Adipocyte (in vitro differentiated cells): ENCODE measurements at regions not wholly inside any gene's neighbourhood (a gene's known extent, or its start where the extent isn't known, plus 50 kb on each side); places are given as distances from the start of the nearest gene placed in this dataset.
A peak's percentile ranks its signal among the peaks of the same experiment; 100 is the strongest.

Source experiments
- DNase-seq: peaks from one replicate; pipeline ENCODE4 v3.0.0-alpha.2; 2015; ENCODE audit warnings: low read depth
- H3K27me3 ChIP-seq: replicated peaks from 2 replicates; pipeline ENCODE4 v1.7.0; 2013; ENCODE audit warnings: mild to moderate bottlenecking, low read length, moderate library complexity; ENCODE audit not compliant: control insufficient read depth, insufficient read depth
- H3K36me3 ChIP-seq: 2 replicates; pipeline ENCODE4 v1.7.0; 2013; ENCODE audit warnings: low read length, mild to moderate bottlenecking, moderate library complexity; ENCODE audit not compliant: control insufficient read depth, insufficient read depth, severe bottlenecking
- H3K4me1 ChIP-seq: 2 replicates; pipeline ENCODE4 v1.7.0; 2013; ENCODE audit warnings: mild to moderate bottlenecking, low read length, moderate library complexity; ENCODE audit not compliant: control insufficient read depth, insufficient read depth
- H3K4me3 ChIP-seq: 2 replicates; pipeline ENCODE4 v1.7.0; 2013; ENCODE audit warnings: mild to moderate bottlenecking, low read length, moderate library complexity
- H3K9ac ChIP-seq: 2 replicates; pipeline ENCODE4 v1.7.0; 2013; ENCODE audit warnings: mild to moderate bottlenecking, low read length, moderate library complexity
- H3K9me3 ChIP-seq: 2 replicates; pipeline ENCODE4 v1.7.0; 2013; ENCODE audit warnings: mild to moderate bottlenecking, low read length, moderate library complexity; ENCODE audit not compliant: control insufficient read depth

GRCh38 chrX:10070714-10071436 is 85.9 kb upstream of the CLCN4 start:
- Histone ChIP-seq H3K27me3 (no peaks in the 10 kb centered on the region), H3K9ac (no peak overlapping the region), H3K9me3 (no peaks in the 10 kb centered on the region), H3K4me3 (no peak overlapping the region), H3K4me1 (no peaks in the 10 kb centered on the region), H3K36me3 (peaks cover 5% of the 10 kb centered on the region)
- DNase-seq = no peak

- peak; percentile 17 for DNase-seq
- no peaks in the 10 kb centered on the region for H3K27me3 ChIP-seq
- peaks cover 5% of the 10 kb centered on the region for H3K36me3 ChIP-seq
- H3K9ac ChIP-seq = no peak overlapping the region
- H3K9me3 ChIP-seq = no peaks in the 10 kb centered on the region
- H3K4me1 ChIP-seq = no peaks in the 10 kb centered on the region
- H3K4me3 ChIP-seq = no peak overlapping the region
Measured at GRCh38 chrX:10071451-10072144, 85.2 kb upstream of the CLCN4 start.

- DNase-seq = no peak
- H3K27me3 ChIP-seq = no peaks in the 10 kb centered on the region
Measured at GRCh38 chrX:10072786-10073568, 83.8 kb upstream of the CLCN4 start.

GRCh38 chrX:10073671-10074070 is 83.1 kb upstream of the CLCN4 start:
- Histone ChIP-seq H3K27me3 (no peaks in the 10 kb centered on the region), H3K9me3 (no peaks in the 10 kb centered on the region), H3K9ac (no peak overlapping the region), H3K4me1 (no peaks in the 10 kb centered on the region), H3K4me3 (no peak overlapping the region), H3K36me3 (no peaks in the 10 kb centered on the region)
- DNase-seq = no peak

More at GRCh38 chrX:10072786-10073568, 83.8 kb upstream of the CLCN4 start:
- H3K36me3 ChIP-seq = peaks cover 5% of the 10 kb centered on the region
- H3K4me1 ChIP-seq = no peaks in the 10 kb centered on the region
- H3K9me3 ChIP-seq = no peaks in the 10 kb centered on the region
- no peak overlapping the region for H3K4me3 ChIP-seq
- no peak overlapping the region for H3K9ac ChIP-seq

GRCh38 chrX:10074241-10074941 is 82.4 kb upstream of the CLCN4 start:
- DNase-seq = no peak
- Histone ChIP-seq H3K9ac (no peak overlapping the region), H3K4me1 (no peaks in the 10 kb centered on the region), H3K9me3 (no peaks in the 10 kb centered on the region), H3K4me3 (no peak overlapping the region), H3K36me3 (no peaks in the 10 kb centered on the region), H3K27me3 (no peaks in the 10 kb centered on the region)

GRCh38 chrX:10076765-10077164 is 80.0 kb upstream of the CLCN4 start:
- Histone ChIP-seq H3K4me3 (no peak overlapping the region), H3K9me3 (no peaks in the 10 kb centered on the region), H3K9ac (no peak overlapping the region), H3K4me1 (no peaks in the 10 kb centered on the region), H3K36me3 (no peaks in the 10 kb centered on the region), H3K27me3 (no peaks in the 10 kb centered on the region)
- no peak for DNase-seq

- H3K9ac ChIP-seq = no peak overlapping the region
- no peaks in the 10 kb centered on the region for H3K36me3 ChIP-seq
- H3K4me3 ChIP-seq = no peak overlapping the region
- DNase-seq = peak; percentile 33
- no peaks in the 10 kb centered on the region for H3K9me3 ChIP-seq
- no peaks in the 10 kb centered on the region for H3K27me3 ChIP-seq
- peaks cover under 1% of the 10 kb centered on the region for H3K4me1 ChIP-seq
Measured at GRCh38 chrX:10077425-10078188, 79.2 kb upstream of the CLCN4 start.

- peaks cover 5% of the 10 kb centered on the region for H3K4me1 ChIP-seq
- H3K36me3 ChIP-seq = no peaks in the 10 kb centered on the region
- no peak overlapping the region for H3K4me3 ChIP-seq
- no peaks in the 10 kb centered on the region for H3K27me3 ChIP-seq
- no peaks in the 10 kb centered on the region for H3K9me3 ChIP-seq
- DNase-seq = no peak
- no peak overlapping the region for H3K9ac ChIP-seq
Measured at GRCh38 chrX:10078266-10078665, 78.5 kb upstream of the CLCN4 start.

GRCh38 chrX:10079231-10079630 is 77.5 kb upstream of the CLCN4 start:
- Histone ChIP-seq H3K4me3 (no peak overlapping the region), H3K9ac (no peak overlapping the region), H3K4me1 (peaks cover 10% of the 10 kb centered on the region), H3K27me3 (no peaks in the 10 kb centered on the region), H3K36me3 (no peaks in the 10 kb centered on the region), H3K9me3 (no peaks in the 10 kb centered on the region)
- peak; percentile 47 for DNase-seq

GRCh38 chrX:10083809-10084208 is 73.0 kb upstream of the CLCN4 start:
- DNase-seq = no peak
- no peaks in the 10 kb centered on the region for H3K27me3 ChIP-seq
- H3K4me1 ChIP-seq = peaks cover 10% of the 10 kb centered on the region
- H3K4me3 ChIP-seq = no peak overlapping the region
- no peak overlapping the region for H3K9ac ChIP-seq
- H3K36me3 ChIP-seq = no peaks in the 10 kb centered on the region
- no peaks in the 10 kb centered on the region for H3K9me3 ChIP-seq
